ENCODE measurements at regions not wholly inside any gene's neighbourhood (a gene's known extent, or its start where the extent isn't known, plus 50 kb on each side); places are given as distances from the start of the nearest gene placed in this dataset.

GRCh38 chr15:87620393-87620792 is 636.1 kb downstream of the NTRK3 start:
- peaks cover 6% of the 10 kb centered on the region for H3K27me3 ChIP-seq
- no peak overlapping the region for H3K27ac ChIP-seq
- no peaks in the 10 kb centered on the region for H3K4me1 ChIP-seq (ENCODE audit: low read depth)
- no peaks in the 10 kb centered on the region for H3K36me3 ChIP-seq
- no peak for TF ChIP-seq CTCF (IDR thresholded peaks at IDR 0.05; ENCODE audit: low read depth, low read length)
- no peak overlapping the region for H3K4me3 ChIP-seq
- H3K9me3 ChIP-seq (ENCODE audit: low read depth) = no peaks in the 10 kb centered on the region
- DNase-seq (ENCODE audit: low read depth in 1 of 2, low spot score in 1 of 2) = no peak

- no peaks in the 10 kb centered on the region for H3K36me3 ChIP-seq
- H3K4me1 ChIP-seq (ENCODE audit: low read depth) = no peaks in the 10 kb centered on the region
- DNase-seq (ENCODE audit: low read depth in 1 of 2, low spot score in 1 of 2) = peak in 1 of 2 donors; percentile 92
- H3K4me3 ChIP-seq = no peak overlapping the region
- no peaks in the 10 kb centered on the region for H3K9me3 ChIP-seq (ENCODE audit: low read depth)
- H3K27ac ChIP-seq = no peak overlapping the region
- H3K27me3 ChIP-seq = no peaks in the 10 kb centered on the region
- no peak for TF ChIP-seq CTCF (IDR thresholded peaks at IDR 0.05; ENCODE audit: low read depth, low read length)
Observed at GRCh38 chr15:87619161-87619960, 637.2 kb downstream of the NTRK3 start.

GRCh38 chr15:87618203-87618725 is 638.3 kb downstream of the NTRK3 start:
- Histone ChIP-seq H3K36me3 (no peaks in the 10 kb centered on the region), H3K9me3 (ENCODE audit: low read depth) (no peaks in the 10 kb centered on the region), H3K4me3 (no peak overlapping the region), H3K4me1 (ENCODE audit: low read depth) (no peaks in the 10 kb centered on the region), H3K27me3 (no peaks in the 10 kb centered on the region), H3K27ac (no peak overlapping the region)
- peak in 1 of 2 donors; percentile 64 for DNase-seq (ENCODE audit: low read depth in 1 of 2, low spot score in 1 of 2)
- no peak for TF ChIP-seq CTCF (IDR thresholded peaks at IDR 0.05; ENCODE audit: low read depth, low read length)

- no peak for TF ChIP-seq CTCF (IDR thresholded peaks at IDR 0.05; ENCODE audit: low read depth, low read length)
- DNase-seq (ENCODE audit: low read depth in 1 of 2, low spot score in 1 of 2) = no peak
- H3K4me1 ChIP-seq (ENCODE audit: low read depth) = no peaks in the 10 kb centered on the region
- H3K27me3 ChIP-seq = no peaks in the 10 kb centered on the region
- no peak overlapping the region for H3K27ac ChIP-seq
- no peaks in the 10 kb centered on the region for H3K36me3 ChIP-seq
- H3K4me3 ChIP-seq = no peak overlapping the region
- H3K9me3 ChIP-seq (ENCODE audit: low read depth) = no peaks in the 10 kb centered on the region
Observed at GRCh38 chr15:87614704-87615103, 641.8 kb downstream of the NTRK3 start.

- H3K36me3 ChIP-seq = no peaks in the 10 kb centered on the region
- H3K4me1 ChIP-seq (ENCODE audit: low read depth) = no peaks in the 10 kb centered on the region
- DNase-seq (ENCODE audit: low read depth in 1 of 2, low spot score in 1 of 2) = peak in 1 of 2 donors; percentile 87
- no peak overlapping the region for H3K4me3 ChIP-seq
- H3K27ac ChIP-seq = no peak overlapping the region
- no peak for TF ChIP-seq CTCF (IDR thresholded peaks at IDR 0.05; ENCODE audit: low read depth, low read length)
- no peaks in the 10 kb centered on the region for H3K27me3 ChIP-seq
- no peaks in the 10 kb centered on the region for H3K9me3 ChIP-seq (ENCODE audit: low read depth)
Observed at GRCh38 chr15:87610366-87610765, 646.2 kb downstream of the NTRK3 start.

Measured in cardiac muscle cell (in vitro differentiated cells and primary cell).